Erythroblast (primary cell): ENCODE measurements at regions not wholly inside any gene's neighbourhood (a gene's known extent, or its start where the extent isn't known, plus 50 kb on each side); places are given as distances from the start of the nearest gene placed in this dataset.

ENCODE experiments used
- GATA1 ChIP-seq: IDR thresholded peaks from 2 replicates; pipeline ENCODE4 v1.6.1; 2011; ENCODE audit warnings: low read depth, mild to moderate bottlenecking, control low read depth, low read length, moderate library complexity
- POLR2A ChIP-seq: IDR thresholded peaks from 2 replicates; pipeline ENCODE4 v1.6.1; 2011; ENCODE audit warnings: mild to moderate bottlenecking, low read length

- TF ChIP-seq POLR2A (no peak), GATA1 (no peak)
These were observed 105.3 kb downstream of the PRDM9 start for GRCh38 chr5:23612701-23613100.
